Osteocyte (in vitro differentiated cells): ENCODE measurements at regions not wholly inside any gene's neighbourhood (a gene's known extent, or its start where the extent isn't known, plus 50 kb on each side); places are given as distances from the start of the nearest gene placed in this dataset.
"Not testable (repeated sequence)": the region's sequence is repeated elsewhere in the genome, so short reads cannot be mapped to it uniquely, and the experiment has no call there.

ENCODE experiments used
- DNase-seq: peaks from one replicate; pipeline ENCODE4 v3.0.0; 2021; ENCODE audit warnings: mixed read lengths; ENCODE audit not compliant: unreplicated experiment; ENCODE audit errors: extremely low spot score
- H3K27ac Mint-ChIP-seq: one replicate; pipeline ENCODE4 v1.8.0; 2021; ENCODE audit warnings: mild to moderate bottlenecking, mixed read lengths; ENCODE audit not compliant: unreplicated experiment
- H3K27me3 Mint-ChIP-seq: one replicate; pipeline ENCODE4 v1.8.0; 2021; ENCODE audit warnings: mixed read lengths; ENCODE audit not compliant: unreplicated experiment
- H3K36me3 Mint-ChIP-seq: one replicate; pipeline ENCODE4 v1.8.0; 2021; ENCODE audit warnings: mixed read lengths; ENCODE audit not compliant: unreplicated experiment
- H3K4me1 Mint-ChIP-seq: one replicate; pipeline ENCODE4 v1.8.0; 2021; ENCODE audit warnings: mixed read lengths; ENCODE audit not compliant: unreplicated experiment
- H3K4me3 Mint-ChIP-seq: one replicate; pipeline ENCODE4 v1.8.0; 2021; ENCODE audit warnings: mild to moderate bottlenecking, moderate library complexity, mixed read lengths; ENCODE audit not compliant: unreplicated experiment
- H3K9me3 Mint-ChIP-seq: one replicate; pipeline ENCODE4 v1.8.0; 2021; ENCODE audit warnings: mixed read lengths; ENCODE audit not compliant: unreplicated experiment
- TF ChIP-seq, protein P1 (sequence below): fragments of 200-600 bp; sonication (generic); IDR thresholded peaks from 2 replicates; pipeline ENCODE4 v1.5.0; 2021; ENCODE audit warnings: antibody characterized with exemption, mild to moderate bottlenecking, moderate library complexity

DNA sequence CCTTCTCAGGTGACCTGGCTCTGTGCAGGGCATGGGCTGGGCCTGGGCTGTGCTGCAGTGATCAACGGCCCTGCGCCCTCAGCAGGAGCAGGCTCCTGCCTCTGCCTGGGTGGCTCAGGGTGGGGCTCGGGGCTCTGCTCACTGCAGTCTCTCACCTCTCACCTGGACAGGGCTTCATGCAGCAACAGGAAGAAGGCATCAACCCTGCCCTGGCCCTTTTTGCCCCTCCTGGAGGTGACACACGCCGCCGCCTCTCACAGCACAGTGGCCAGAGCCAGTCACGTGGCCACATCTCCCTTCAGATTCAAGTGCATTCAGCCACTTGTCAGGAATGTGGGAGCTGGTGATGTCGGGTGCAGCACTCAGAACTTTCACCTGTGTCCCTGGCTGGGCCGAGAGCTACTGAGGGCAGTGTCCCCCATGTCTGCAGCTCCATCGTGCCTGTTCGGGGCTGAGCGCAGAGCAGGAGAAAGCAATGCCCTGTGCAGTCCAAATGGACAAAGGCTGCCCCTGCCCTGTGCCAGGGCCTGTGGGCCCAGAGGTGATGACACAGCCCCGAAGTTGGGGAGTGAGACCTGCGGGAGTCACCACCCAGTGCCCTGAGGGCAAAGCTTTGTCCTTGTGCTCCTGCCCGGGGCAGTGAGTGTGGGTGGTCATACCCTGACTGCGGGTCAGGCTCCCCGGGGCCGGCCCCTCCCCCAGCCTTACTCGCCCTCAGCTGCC is 314.0 kb downstream of the PTPRU start:
- no peak for DNase-seq
- no peaks in the 10 kb centered on the region for H3K9me3 Mint-ChIP-seq
- H3K4me3 Mint-ChIP-seq = no peak overlapping the region
- H3K27me3 Mint-ChIP-seq = no peaks in the 10 kb centered on the region
- TF ChIP-seq, protein P1, sequence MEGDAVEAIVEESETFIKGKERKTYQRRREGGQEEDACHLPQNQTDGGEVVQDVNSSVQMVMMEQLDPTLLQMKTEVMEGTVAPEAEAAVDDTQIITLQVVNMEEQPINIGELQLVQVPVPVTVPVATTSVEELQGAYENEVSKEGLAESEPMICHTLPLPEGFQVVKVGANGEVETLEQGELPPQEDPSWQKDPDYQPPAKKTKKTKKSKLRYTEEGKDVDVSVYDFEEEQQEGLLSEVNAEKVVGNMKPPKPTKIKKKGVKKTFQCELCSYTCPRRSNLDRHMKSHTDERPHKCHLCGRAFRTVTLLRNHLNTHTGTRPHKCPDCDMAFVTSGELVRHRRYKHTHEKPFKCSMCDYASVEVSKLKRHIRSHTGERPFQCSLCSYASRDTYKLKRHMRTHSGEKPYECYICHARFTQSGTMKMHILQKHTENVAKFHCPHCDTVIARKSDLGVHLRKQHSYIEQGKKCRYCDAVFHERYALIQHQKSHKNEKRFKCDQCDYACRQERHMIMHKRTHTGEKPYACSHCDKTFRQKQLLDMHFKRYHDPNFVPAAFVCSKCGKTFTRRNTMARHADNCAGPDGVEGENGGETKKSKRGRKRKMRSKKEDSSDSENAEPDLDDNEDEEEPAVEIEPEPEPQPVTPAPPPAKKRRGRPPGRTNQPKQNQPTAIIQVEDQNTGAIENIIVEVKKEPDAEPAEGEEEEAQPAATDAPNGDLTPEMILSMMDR = no peak
- H3K4me1 Mint-ChIP-seq = no peaks in the 10 kb centered on the region
- H3K27ac Mint-ChIP-seq = no peak overlapping the region
- H3K36me3 Mint-ChIP-seq = no peaks in the 10 kb centered on the region

DNA sequence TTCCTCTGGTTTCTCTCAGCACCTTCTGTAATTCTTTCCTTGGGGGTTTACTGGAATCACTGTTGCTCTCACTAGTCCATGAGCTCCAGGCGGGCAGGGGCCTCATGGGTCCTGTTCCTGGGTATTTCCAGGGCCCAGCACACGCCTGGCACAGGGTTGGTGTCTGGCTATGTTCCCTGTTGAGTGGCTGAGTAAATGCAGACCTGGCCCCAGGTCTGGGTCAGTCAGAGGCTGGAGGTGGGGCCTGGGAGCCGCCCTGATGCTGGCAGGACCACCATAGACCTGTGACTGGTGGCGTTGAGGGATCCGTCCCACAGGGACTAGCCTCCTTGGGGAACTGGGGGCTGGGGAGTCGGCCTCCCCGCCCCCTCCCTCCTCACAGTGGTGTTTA is 313.4 kb downstream of the PTPRU start:
- H3K27me3 Mint-ChIP-seq, H3K4me1 Mint-ChIP-seq, H3K27ac Mint-ChIP-seq, H3K9me3 Mint-ChIP-seq, H3K4me3 Mint-ChIP-seq, DNase-seq, H3K36me3 Mint-ChIP-seq: not testable (repeated sequence)

DNA sequence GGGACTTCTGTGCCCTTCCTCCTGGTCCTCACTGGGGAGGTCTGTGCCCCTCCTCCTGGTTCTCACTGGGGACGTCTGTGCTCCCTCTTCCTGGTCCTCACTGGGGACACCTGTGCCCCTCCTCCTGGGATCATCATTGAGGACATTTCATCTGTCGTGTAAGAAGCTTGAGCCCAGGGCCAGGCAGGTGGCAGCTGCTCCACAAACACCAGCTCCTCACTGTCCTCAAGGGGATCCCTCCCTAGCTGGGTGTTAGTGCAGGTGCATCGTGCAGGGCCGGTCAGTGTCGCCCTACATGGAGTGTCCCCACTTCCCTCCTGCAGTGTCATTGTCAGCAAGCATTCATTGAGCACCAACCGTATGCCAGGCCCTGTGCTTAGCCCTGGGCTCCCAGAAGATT is 312.7 kb downstream of the PTPRU start:
- TF ChIP-seq, protein P1 = no peak
- no peak overlapping the region for H3K4me3 Mint-ChIP-seq
- H3K36me3 Mint-ChIP-seq = no peaks in the 10 kb centered on the region
- H3K4me1 Mint-ChIP-seq = no peaks in the 10 kb centered on the region
- no peaks in the 10 kb centered on the region for H3K9me3 Mint-ChIP-seq
- H3K27ac Mint-ChIP-seq = no peak overlapping the region
- no peaks in the 10 kb centered on the region for H3K27me3 Mint-ChIP-seq
- no peak for DNase-seq

DNA sequence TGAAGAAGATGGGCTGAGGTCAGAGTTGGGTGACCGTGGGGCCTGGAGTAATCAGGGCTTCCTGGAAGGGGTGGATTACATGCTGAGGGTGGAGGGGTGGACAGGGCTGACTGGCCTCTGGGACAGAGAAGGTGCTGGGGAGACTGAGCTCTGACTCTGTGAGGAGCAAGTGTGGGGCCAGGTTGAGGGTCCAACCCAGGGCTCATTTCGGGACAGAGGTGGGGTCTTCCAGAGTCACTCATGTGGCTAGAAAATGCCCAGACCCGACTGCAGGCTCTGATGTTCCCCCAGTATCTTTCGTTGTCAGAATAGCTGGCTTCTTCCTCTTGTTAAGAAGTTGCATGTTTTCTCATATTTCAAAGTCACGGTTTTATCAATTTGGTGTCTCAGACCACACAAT is 311.8 kb downstream of the PTPRU start:
- no peak overlapping the region for H3K27ac Mint-ChIP-seq
- H3K9me3 Mint-ChIP-seq = no peaks in the 10 kb centered on the region
- no peak for DNase-seq
- TF ChIP-seq, protein P1 = no peak
- H3K4me3 Mint-ChIP-seq = no peak overlapping the region
- H3K4me1 Mint-ChIP-seq = no peaks in the 10 kb centered on the region
- no peaks in the 10 kb centered on the region for H3K36me3 Mint-ChIP-seq
- H3K27me3 Mint-ChIP-seq = no peaks in the 10 kb centered on the region

DNA sequence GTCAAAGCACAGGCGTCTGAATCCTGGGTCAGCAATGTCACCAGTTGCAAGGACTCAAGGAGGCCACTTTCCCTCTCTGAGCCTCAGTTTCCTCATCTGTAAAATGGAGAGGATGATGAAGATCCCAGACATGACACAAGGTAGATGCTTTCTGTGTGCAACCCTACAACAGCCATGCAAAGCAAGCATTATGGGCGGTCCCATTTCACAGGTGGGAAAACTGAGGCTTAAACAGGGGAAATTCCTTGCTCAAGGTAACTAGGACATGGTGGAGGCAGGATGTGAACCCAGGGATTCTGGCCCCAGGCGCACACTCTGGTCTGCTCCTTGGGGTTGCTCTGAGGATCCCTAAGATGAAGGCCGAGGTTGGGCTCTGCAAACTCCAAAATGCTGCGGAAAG is 311.0 kb downstream of the PTPRU start:
- Mint-ChIP-seq H3K27me3 (no peaks in the 10 kb centered on the region), H3K27ac (no peak overlapping the region), H3K9me3 (no peaks in the 10 kb centered on the region), H3K36me3 (no peaks in the 10 kb centered on the region), H3K4me1 (no peaks in the 10 kb centered on the region), H3K4me3 (no peak overlapping the region)
- TF ChIP-seq, protein P1 = no peak
- DNase-seq = no peak

DNA sequence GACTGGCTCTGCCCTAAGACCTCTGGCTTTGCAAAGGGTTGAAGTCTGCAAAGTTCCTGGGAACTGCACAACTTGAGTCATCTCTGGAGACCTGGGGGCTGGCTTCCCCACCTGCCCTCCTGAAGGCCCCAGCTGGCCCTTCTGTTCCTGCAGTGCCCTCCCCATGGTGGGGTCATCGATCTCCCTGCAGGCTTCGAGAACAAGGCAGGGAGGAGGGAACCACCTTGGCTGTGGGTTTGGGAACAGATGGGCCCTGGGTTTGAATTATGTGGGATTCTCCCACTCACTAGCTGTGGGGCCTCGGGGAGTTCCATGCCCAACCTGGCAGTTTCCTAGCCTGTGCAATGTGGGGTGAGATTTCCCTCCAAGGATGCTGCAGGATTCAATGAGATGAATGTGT is 310.2 kb downstream of the PTPRU start:
- TF ChIP-seq, protein P1 = no peak

More for the DNA sequence above, 310.2 kb downstream of the PTPRU start:
- Mint-ChIP-seq H3K4me3 (no peak overlapping the region), H3K36me3 (no peaks in the 10 kb centered on the region), H3K27me3 (no peaks in the 10 kb centered on the region), H3K4me1 (no peaks in the 10 kb centered on the region), H3K9me3 (no peaks in the 10 kb centered on the region), H3K27ac (no peak overlapping the region)
- DNase-seq = no peak
